Right lobe of liver (tissue), 6 donors: ENCODE measurements at regions not wholly inside any gene's neighbourhood (a gene's known extent, or its start where the extent isn't known, plus 50 kb on each side); places are given as distances from the start of the nearest gene placed in this dataset.

Source experiments
- ATAC-seq, 4 donors: fragments of 200-7000 bp; cut with Tn5 transposase; one replicate each; pipeline ENCODE4 v1.9.1; 2020; ENCODE audit warnings: mild to moderate bottlenecking in 4 of 4, moderate library complexity in 4 of 4
- DNase-seq, 3 donors: peaks; one replicate each; pipeline ENCODE4 v3.0.0-alpha.2; 2020
- H3K27ac ChIP-seq, 3 donors: fragments of 200-600 bp; one replicate each; pipeline ENCODE4 v1.8.0; 2022
- H3K27me3 ChIP-seq, 2 donors: fragments of 200-600 bp; one replicate each; pipeline ENCODE4 v1.8.0; 2022
- H3K36me3 ChIP-seq, 4 donors: fragments of 200-600 bp; sonication (generic) in 1 of 4; one replicate each; pipeline versions ENCODE4 v1.5.1 to v1.8.0; 2017 to 2022; ENCODE audit warnings: control low read depth in 1 of 4
- H3K4me1 ChIP-seq, 4 donors: fragments of 200-600 bp; sonication (generic) in 1 of 4; one replicate each; pipeline versions ENCODE4 v1.5.1 to v1.8.0; 2017 to 2022; ENCODE audit warnings: control low read depth in 1 of 4
- H3K4me3 ChIP-seq, 3 donors: fragments of 200-600 bp; one replicate each; pipeline ENCODE4 v1.8.0; 2022
- H3K9me3 ChIP-seq, 4 donors: fragments of 200-600 bp; sonication (generic) in 1 of 4; one replicate each; pipeline versions ENCODE4 v1.5.1 to v1.8.0; 2017 to 2022; ENCODE audit warnings: control low read depth in 1 of 4
- POLR2A ChIP-seq: fragments of 450-650 bp; IDR thresholded peaks from one replicate; pipeline ENCODE4 v1.6.1; 2017; ENCODE audit warnings: antibody characterized with exemption, mild to moderate bottlenecking
- WGBS: methylation state at CpG from one replicate; pipeline ENCODE4 v1.1.6; 2018; ENCODE audit warnings: low coverage, low lambda C conversion rate; ENCODE audit not compliant: insufficient coverage; ENCODE audit errors: missing lambda C conversion rate; 5-methylcytosine and 5-hydroxymethylcytosine counted together
- intact Hi-C, 2 donors: fragments of 100-400 bp; cut with DNase I; formaldehyde crosslinking; loops; one replicate each; pipeline versions ENCODE4 v1.11.2 to v1.14.1; 2022
- TF ChIP-seq, protein P1 (sequence below), 4 donors: fragments of 200-600 bp in 3 of 4; fragments of 450-650 bp in 1 of 4; IDR thresholded peaks; one replicate each; pipeline versions ENCODE4 v1.5.1 to v1.8.0; 2016 to 2022; ENCODE audit warnings: antibody characterized with exemption in 4 of 4, mild to moderate bottlenecking in 2 of 4
- donor health status: DM: no; HTN: yes; CAD: no.
- donor health status: DM: no; HTN: no; CAD: no.
- donor health status: DM: no; HTN: no; CAD: no.
- donor health status: DM: no; HTN: yes; CAD: no.
- donor health status: DM: no; HTN: yes; CAD: no.

GRCh38 chr13:39107561-39107960, 69.3 kb downstream of the NHLRC3 start:
- no peaks in the 10 kb centered on the region for H3K36me3 ChIP-seq
- H3K4me3 ChIP-seq: no peak overlapping the region
- 52% methylated on average over 4 of the region's 4 CpGs for WGBS
- ATAC-seq: no peak
- no peaks in the 10 kb centered on the region for H3K4me1 ChIP-seq
- no peaks in the 10 kb centered on the region for H3K27me3 ChIP-seq
- no peak overlapping the region for H3K27ac ChIP-seq
- no peaks in the 10 kb centered on the region for H3K9me3 ChIP-seq
- DNase-seq: no peak
- TF ChIP-seq, protein P1, sequence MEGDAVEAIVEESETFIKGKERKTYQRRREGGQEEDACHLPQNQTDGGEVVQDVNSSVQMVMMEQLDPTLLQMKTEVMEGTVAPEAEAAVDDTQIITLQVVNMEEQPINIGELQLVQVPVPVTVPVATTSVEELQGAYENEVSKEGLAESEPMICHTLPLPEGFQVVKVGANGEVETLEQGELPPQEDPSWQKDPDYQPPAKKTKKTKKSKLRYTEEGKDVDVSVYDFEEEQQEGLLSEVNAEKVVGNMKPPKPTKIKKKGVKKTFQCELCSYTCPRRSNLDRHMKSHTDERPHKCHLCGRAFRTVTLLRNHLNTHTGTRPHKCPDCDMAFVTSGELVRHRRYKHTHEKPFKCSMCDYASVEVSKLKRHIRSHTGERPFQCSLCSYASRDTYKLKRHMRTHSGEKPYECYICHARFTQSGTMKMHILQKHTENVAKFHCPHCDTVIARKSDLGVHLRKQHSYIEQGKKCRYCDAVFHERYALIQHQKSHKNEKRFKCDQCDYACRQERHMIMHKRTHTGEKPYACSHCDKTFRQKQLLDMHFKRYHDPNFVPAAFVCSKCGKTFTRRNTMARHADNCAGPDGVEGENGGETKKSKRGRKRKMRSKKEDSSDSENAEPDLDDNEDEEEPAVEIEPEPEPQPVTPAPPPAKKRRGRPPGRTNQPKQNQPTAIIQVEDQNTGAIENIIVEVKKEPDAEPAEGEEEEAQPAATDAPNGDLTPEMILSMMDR (IDR thresholded peaks at IDR 0.05): no peak
- no peak for TF ChIP-seq POLR2A
- intact Hi-C loops: no loop called here

DNA sequence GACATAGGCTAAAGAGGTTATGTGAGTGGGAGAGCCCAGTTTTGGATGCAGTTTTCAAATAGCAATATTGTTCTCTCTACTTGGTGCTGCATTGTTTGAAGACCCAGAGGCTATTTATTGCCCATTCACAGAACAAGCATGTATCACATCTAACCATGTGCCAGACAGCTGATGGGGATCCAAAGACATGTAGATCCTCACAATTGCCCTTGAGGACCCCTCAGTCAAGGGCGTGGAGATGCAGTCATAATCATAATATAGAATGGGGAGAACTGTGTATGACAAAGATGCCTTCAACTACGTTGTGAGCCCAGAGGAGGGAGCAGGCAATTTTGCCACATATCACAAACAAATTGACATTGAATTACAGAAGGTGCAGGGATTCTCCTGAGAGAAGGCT, 70.5 kb downstream of the NHLRC3 start:
- no peaks in the 10 kb centered on the region for H3K4me1 ChIP-seq
- DNase-seq: no peak
- TF ChIP-seq, protein P1 (IDR thresholded peaks at IDR 0.05): no peak
- no peak for TF ChIP-seq POLR2A
- no peaks in the 10 kb centered on the region for H3K27me3 ChIP-seq
- no peak overlapping the region for H3K27ac ChIP-seq
- intact Hi-C loops: no loop called here
- H3K36me3 ChIP-seq: no peaks in the 10 kb centered on the region
- H3K9me3 ChIP-seq: no peaks in the 10 kb centered on the region
- no peak for ATAC-seq
- no peak overlapping the region for H3K4me3 ChIP-seq
- WGBS: 13% methylated on average over 2 of the region's 2 CpGs

DNA sequence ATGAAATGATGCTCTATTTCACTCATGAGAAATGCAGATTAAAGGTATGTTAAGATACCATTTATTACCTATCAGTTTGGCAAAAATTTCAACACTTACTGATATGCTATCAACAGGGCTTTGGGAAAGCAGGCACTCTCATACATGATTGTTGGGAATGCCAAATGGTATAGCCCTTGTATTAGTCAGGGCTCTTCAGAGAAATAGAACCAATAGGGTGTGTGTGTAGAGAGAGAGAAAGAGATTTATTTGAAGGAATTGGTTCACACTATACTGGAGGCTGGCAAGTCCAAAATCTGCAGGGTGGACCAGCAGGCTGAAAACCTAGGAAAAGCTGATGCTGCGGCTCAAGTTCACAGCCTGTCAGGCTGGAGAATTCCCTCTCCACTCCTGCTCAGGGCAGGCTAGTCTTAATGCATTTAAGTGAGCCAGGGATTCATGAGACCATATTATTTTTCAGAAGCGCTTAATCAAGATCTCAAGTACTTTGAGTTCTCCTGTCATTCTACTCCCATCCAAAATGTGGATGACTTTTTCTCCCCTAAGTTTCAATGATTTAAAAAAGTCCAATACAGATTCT, 72.4 kb downstream of the NHLRC3 start:
- TF ChIP-seq, protein P1 (IDR thresholded peaks at IDR 0.05): no peak
- TF ChIP-seq POLR2A: no peak
- Histone ChIP-seq H3K27me3 (no peaks in the 10 kb centered on the region), H3K36me3 (no peaks in the 10 kb centered on the region), H3K27ac (no peak overlapping the region), H3K4me3 (no peak overlapping the region), H3K4me1 (no peaks in the 10 kb centered on the region), H3K9me3 (no peaks in the 10 kb centered on the region)
- 71% methylated on average over 2 of the region's 2 CpGs for WGBS
- no peak for DNase-seq
- intact Hi-C loops: no loop called here
- ATAC-seq: no peak

- intact Hi-C loops: no loop called here
- Histone ChIP-seq H3K27ac (no peak overlapping the region), H3K36me3 (no peaks in the 10 kb centered on the region), H3K4me3 (no peak overlapping the region), H3K4me1 (no peaks in the 10 kb centered on the region), H3K9me3 (no peaks in the 10 kb centered on the region), H3K27me3 (no peaks in the 10 kb centered on the region)
- WGBS: 0% methylated on average over 2 of the region's 2 CpGs
- no peak for ATAC-seq
- no peak for DNase-seq
- no peak for TF ChIP-seq POLR2A
- TF ChIP-seq, protein P1 (IDR thresholded peaks at IDR 0.05): no peak
These were observed 72.9 kb downstream of the NHLRC3 start for GRCh38 chr13:39111145-39111544.

DNA sequence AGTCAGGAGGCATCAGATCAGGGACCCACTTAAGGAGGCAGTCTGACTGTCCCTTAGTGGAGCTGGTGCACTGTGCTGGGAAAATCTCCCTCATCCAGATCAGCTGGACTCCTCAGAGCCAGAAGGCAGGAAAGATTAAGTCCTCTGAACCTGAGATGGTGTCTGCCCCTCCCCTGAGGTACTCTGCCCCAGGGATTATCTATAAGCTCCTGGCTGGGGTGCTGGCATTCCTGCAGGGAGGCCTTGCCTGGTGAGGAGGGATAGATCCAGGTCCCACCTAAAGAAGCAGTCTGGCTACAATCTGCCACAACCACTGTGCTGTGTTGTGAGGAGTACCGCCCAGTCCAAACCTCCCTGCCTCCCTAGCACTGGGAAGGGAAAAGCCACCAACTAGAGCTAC, 81.2 kb downstream of the NHLRC3 start:
- H3K9me3 ChIP-seq: no peaks in the 10 kb centered on the region
- no peaks in the 10 kb centered on the region for H3K36me3 ChIP-seq
- DNase-seq: no peak
- no CpG with 5 or more reads among the region's 1 CpG for WGBS
- TF ChIP-seq, protein P1 (IDR thresholded peaks at IDR 0.05): no peak
- TF ChIP-seq POLR2A: no peak
- ATAC-seq: peak in 1 of 4 donors; percentile 19
- intact Hi-C loops: no loop called here
- no peaks in the 10 kb centered on the region for H3K27me3 ChIP-seq
- H3K4me1 ChIP-seq: no peaks in the 10 kb centered on the region
- no peak overlapping the region for H3K27ac ChIP-seq
- H3K4me3 ChIP-seq: no peak overlapping the region
